Kasumi-1 (cell line): ENCODE measurements at regions not wholly inside any gene's neighbourhood (a gene's known extent, or its start where the extent isn't known, plus 50 kb on each side); places are given as distances from the start of the nearest gene placed in this dataset.

Experiments used
- DNase-seq, 2 experiments: peaks; one replicate each; lab custom pipeline; 2025; lab: John Stamatoyannopoulos, UW

- no peak for DNase-seq
These were observed 168.5 kb downstream of the KATNIP start for GRCh38 chr16:27718201-27719105.

- no peak for DNase-seq
These were observed 169.1 kb downstream of the KATNIP start for GRCh38 chr16:27719106-27719445.

GRCh38 chr16:27720731-27721530 lies 171.0 kb downstream of the KATNIP start:
- no peak for DNase-seq

GRCh38 chr16:27721531-27722181 lies 171.7 kb downstream of the KATNIP start:
- DNase-seq = no peak

- DNase-seq = no peak
These were observed 172.3 kb downstream of the KATNIP start for GRCh38 chr16:27722207-27722606.

GRCh38 chr16:27722892-27723450 lies 173.0 kb downstream of the KATNIP start:
- no peak for DNase-seq

GRCh38 chr16:27723711-27724481 lies 174.0 kb downstream of the KATNIP start:
- no peak for DNase-seq

GRCh38 chr16:27724482-27725235 lies 174.7 kb downstream of the KATNIP start:
- DNase-seq = no peak

GRCh38 chr16:27725236-27726000 lies 175.5 kb downstream of the KATNIP start:
- no peak for DNase-seq

GRCh38 chr16:27726621-27727261 lies 176.8 kb downstream of the KATNIP start:
- DNase-seq = no peak

- no peak for DNase-seq
These were observed 178.0 kb downstream of the KATNIP start for GRCh38 chr16:27727941-27728340.

- no peak for DNase-seq
These were observed 178.7 kb downstream of the KATNIP start for GRCh38 chr16:27728691-27729090.

- peak; percentile 83 to 89 for DNase-seq
These were observed 179.8 kb downstream of the KATNIP start for GRCh38 chr16:27729516-27730304.

- no peak for DNase-seq
These were observed 180.8 kb downstream of the KATNIP start for GRCh38 chr16:27730661-27731210.

- no peak for DNase-seq
These were observed 185.1 kb downstream of the KATNIP start for GRCh38 chr16:27735031-27735430.

GRCh38 chr16:27736431-27736830 lies 186.5 kb downstream of the KATNIP start:
- no peak for DNase-seq

- no peak for DNase-seq
These were observed 187.6 kb downstream of the KATNIP start for GRCh38 chr16:27737513-27737912.
